Esophagus (tissue), 2 donors: ENCODE measurements at regions not wholly inside any gene's neighbourhood (a gene's known extent, or its start where the extent isn't known, plus 50 kb on each side); places are given as distances from the start of the nearest gene placed in this dataset.

Experiments used
- H3K27ac ChIP-seq, 2 donors: one replicate each; pipeline ENCODE4 v1.5.1; 2013; ENCODE audit warnings: low read depth in 2 of 2, mild to moderate bottlenecking in 2 of 2, inconsistent platforms in 1 of 2, low read length in 1 of 2, moderate library complexity in 1 of 2
- H3K27me3 ChIP-seq, 2 donors: one replicate each; pipeline ENCODE4 v1.6.1; 2013; ENCODE audit warnings: low read length in 2 of 2, control low read depth in 1 of 2, mild to moderate bottlenecking in 1 of 2; ENCODE audit not compliant: insufficient read depth in 2 of 2, control insufficient read depth in 1 of 2
- H3K36me3 ChIP-seq, 2 donors: one replicate each; pipeline ENCODE4 v1.6.1; 2013; ENCODE audit warnings: low read length in 1 of 2; ENCODE audit not compliant: control insufficient read depth in 2 of 2, insufficient read depth in 2 of 2
- H3K4me1 ChIP-seq, 2 donors: one replicate each; pipeline ENCODE4 v1.6.1; 2013; ENCODE audit warnings: low read length in 1 of 2; ENCODE audit not compliant: control insufficient read depth in 2 of 2, insufficient read depth in 2 of 2
- H3K4me3 ChIP-seq, 2 donors: one replicate each; pipeline ENCODE4 v1.5.1; 2013; ENCODE audit warnings: low read length in 2 of 2, mild to moderate bottlenecking in 2 of 2, low read depth in 1 of 2, moderate library complexity in 1 of 2
- H3K9me3 ChIP-seq, 2 donors: one replicate each; pipeline ENCODE4 v1.6.1; 2013; ENCODE audit warnings: mild to moderate bottlenecking in 2 of 2, low read depth in 1 of 2, low read length in 1 of 2, moderate library complexity in 1 of 2; ENCODE audit not compliant: control insufficient read depth in 2 of 2, insufficient read depth in 1 of 2
- WGBS, 2 donors: extraction: QIAGEN DNeasy Blood & Tissue Kit; methylation state at CpG; one replicate each; pipeline ENCODE4 v1.1.7; 2013; 5-methylcytosine and 5-hydroxymethylcytosine counted together
- donor health status: healthy with polysubstance abuse.
- donor health status: Bipolar disorder and iron deficiency.

GRCh38 chr2:15832030-15832709 lies 108.2 kb upstream of the MYCN start:
- no peak overlapping the region for H3K4me3 ChIP-seq
- H3K9me3 ChIP-seq, result peaks cover 0 to 2% of the 10 kb centered on the region in 2 donors
- no peaks in the 10 kb centered on the region for H3K4me1 ChIP-seq
- H3K27ac ChIP-seq, result no peak overlapping the region
- H3K27me3 ChIP-seq, result no peaks in the 10 kb centered on the region
- no peaks in the 10 kb centered on the region for H3K36me3 ChIP-seq
- 91 to 93% methylated on average over 8 of the region's 8 CpGs for WGBS, 2 donors

- peaks cover 0 to 2% of the 10 kb centered on the region in 2 donors for H3K9me3 ChIP-seq
- H3K27me3 ChIP-seq, result no peaks in the 10 kb centered on the region
- H3K36me3 ChIP-seq, result no peaks in the 10 kb centered on the region
- no peak overlapping the region for H3K4me3 ChIP-seq
- H3K4me1 ChIP-seq, result no peaks in the 10 kb centered on the region
- H3K27ac ChIP-seq, result no peak overlapping the region
- 86% methylated on average over 9 of the region's 9 CpGs for WGBS, 2 donors
Observed at GRCh38 chr2:15832849-15833680, 107.3 kb upstream of the MYCN start.

- H3K36me3 ChIP-seq, result no peaks in the 10 kb centered on the region
- no peaks in the 10 kb centered on the region for H3K27me3 ChIP-seq
- no peak overlapping the region for H3K27ac ChIP-seq
- 76 to 89% methylated on average over 3 of the region's 3 CpGs for WGBS, 2 donors
- H3K9me3 ChIP-seq, result peaks cover 0 to 2% of the 10 kb centered on the region in 2 donors
- H3K4me1 ChIP-seq, result no peaks in the 10 kb centered on the region
- no peak overlapping the region for H3K4me3 ChIP-seq
Observed at GRCh38 chr2:15833731-15834130, 106.6 kb upstream of the MYCN start.

- Histone ChIP-seq H3K27ac (no peak overlapping the region), H3K4me1 (no peaks in the 10 kb centered on the region), H3K36me3 (no peaks in the 10 kb centered on the region), H3K27me3 (no peaks in the 10 kb centered on the region), H3K4me3 (no peak overlapping the region), H3K9me3 (peaks cover 0 to 2% of the 10 kb centered on the region in 2 donors)
- WGBS, 2 donors, result 76 to 86% methylated on average over 7 of the region's 7 CpGs
Observed at GRCh38 chr2:15834381-15835031, 105.8 kb upstream of the MYCN start.

- Histone ChIP-seq H3K4me1 (peaks cover 0 to 2% of the 10 kb centered on the region in 2 donors), H3K9me3 (peaks cover 0 to 2% of the 10 kb centered on the region in 2 donors), H3K27me3 (no peaks in the 10 kb centered on the region), H3K27ac (no peak overlapping the region), H3K4me3 (no peak overlapping the region), H3K36me3 (no peaks in the 10 kb centered on the region)
- WGBS, 2 donors, result 88 to 92% methylated on average over 9 of the region's 9 CpGs
Observed at GRCh38 chr2:15835991-15836688, 104.2 kb upstream of the MYCN start.

- Histone ChIP-seq H3K4me1 (peaks cover 0 to 2% of the 10 kb centered on the region in 2 donors), H3K4me3 (no peak overlapping the region), H3K36me3 (no peaks in the 10 kb centered on the region), H3K27me3 (no peaks in the 10 kb centered on the region), H3K27ac (no peak overlapping the region), H3K9me3 (peaks cover 0 to 2% of the 10 kb centered on the region in 2 donors)
- 86 to 88% methylated on average over 13 of the region's 13 CpGs for WGBS, 2 donors
Observed at GRCh38 chr2:15836689-15837610, 103.4 kb upstream of the MYCN start.

GRCh38 chr2:15838481-15839090 lies 101.8 kb upstream of the MYCN start:
- H3K27ac ChIP-seq, result no peak overlapping the region
- WGBS, 2 donors, result 92 to 96% methylated on average over 13 of the region's 13 CpGs
- peaks cover 0 to 4% of the 10 kb centered on the region in 2 donors for H3K4me1 ChIP-seq
- no peaks in the 10 kb centered on the region for H3K36me3 ChIP-seq
- no peaks in the 10 kb centered on the region for H3K27me3 ChIP-seq
- no peak overlapping the region for H3K4me3 ChIP-seq
- peaks cover 0 to 2% of the 10 kb centered on the region in 2 donors for H3K9me3 ChIP-seq

GRCh38 chr2:15839426-15840124 lies 100.8 kb upstream of the MYCN start:
- H3K27ac ChIP-seq, result peak overlapping the region; percentile 7 to 38
- no peak overlapping the region for H3K4me3 ChIP-seq

More at GRCh38 chr2:15839426-15840124, 100.8 kb upstream of the MYCN start:
- WGBS, 2 donors, result 81 to 83% methylated on average over 9 of the region's 9 CpGs
- no peaks in the 10 kb centered on the region for H3K27me3 ChIP-seq
- H3K9me3 ChIP-seq, result peaks cover 0 to 2% of the 10 kb centered on the region in 2 donors
- no peaks in the 10 kb centered on the region for H3K36me3 ChIP-seq
- peaks cover 0 to 4% of the 10 kb centered on the region in 2 donors for H3K4me1 ChIP-seq
